Trophoblast cell (in vitro differentiated cells and primary cell): ENCODE measurements at regions not wholly inside any gene's neighbourhood (a gene's known extent, or its start where the extent isn't known, plus 50 kb on each side); places are given as distances from the start of the nearest gene placed in this dataset.

ENCODE experiments used
- DNase-seq, 2 donors: peaks; one replicate each; pipeline ENCODE4 v3.0.0-alpha.2; 2016
- H2AFZ ChIP-seq: 2 replicates; pipeline ENCODE4 v1.6.1; 2013; ENCODE audit warnings: low read length, moderate library complexity, mild to moderate bottlenecking; ENCODE audit not compliant: insufficient read depth, poor library complexity
- H2AK5ac ChIP-seq: 2 replicates; pipeline ENCODE4 v1.6.1; 2013; ENCODE audit warnings: mild to moderate bottlenecking, low read length
- H2BK120ac ChIP-seq: 2 replicates; pipeline ENCODE4 v1.6.1; 2013; ENCODE audit warnings: low read length, mild to moderate bottlenecking, moderate library complexity; ENCODE audit not compliant: insufficient read depth, poor library complexity
- H2BK12ac ChIP-seq: 2 replicates; pipeline ENCODE4 v1.6.1; 2013; ENCODE audit warnings: mild to moderate bottlenecking, low read length, moderate library complexity
- H2BK5ac ChIP-seq: 2 replicates; pipeline ENCODE4 v1.6.1; 2013; ENCODE audit warnings: low read length, low read depth, moderate library complexity, mild to moderate bottlenecking; ENCODE audit not compliant: poor library complexity
- H3K14ac ChIP-seq: 2 replicates; pipeline ENCODE4 v1.6.1; 2013; ENCODE audit warnings: mild to moderate bottlenecking, low read length
- H3K18ac ChIP-seq: 2 replicates; pipeline ENCODE4 v1.6.1; 2013; ENCODE audit warnings: mild to moderate bottlenecking, low read length
- H3K23ac ChIP-seq: 2 replicates; pipeline ENCODE4 v1.6.1; 2013; ENCODE audit warnings: low read length
- H3K27ac ChIP-seq: 2 replicates; pipeline ENCODE4 v1.5.1; 2013; ENCODE audit warnings: low read depth, mild to moderate bottlenecking, inconsistent platforms, low read length, moderate library complexity
- H3K27me3 ChIP-seq: 2 replicates; pipeline ENCODE4 v1.6.1; 2013; ENCODE audit warnings: inconsistent platforms, mild to moderate bottlenecking, low read length, moderate library complexity; ENCODE audit not compliant: insufficient read depth
- H3K36me3 ChIP-seq, 2 experiments: 1 replicate in 1 of 2; 2 replicates in 1 of 2; pipeline ENCODE4 v1.6.1; 2013; ENCODE audit warnings: low read length in 2 of 2, mild to moderate bottlenecking in 2 of 2, moderate library complexity in 1 of 2; ENCODE audit not compliant: insufficient read depth in 2 of 2, control insufficient read depth in 1 of 2
- H3K4ac ChIP-seq: 2 replicates; pipeline ENCODE4 v1.6.1; 2013; ENCODE audit warnings: low read depth, mild to moderate bottlenecking, low read length, moderate library complexity
- H3K4me1 ChIP-seq, 2 experiments: 1 replicate in 1 of 2; 2 replicates in 1 of 2; pipeline ENCODE4 v1.6.1; 2013; ENCODE audit warnings: low read length in 2 of 2, mild to moderate bottlenecking in 2 of 2, moderate library complexity in 1 of 2; ENCODE audit not compliant: insufficient read depth in 2 of 2, control insufficient read depth in 1 of 2
- H3K4me2 ChIP-seq: 2 replicates; pipeline ENCODE4 v1.6.1; 2013; ENCODE audit warnings: inconsistent platforms, mild to moderate bottlenecking, low read length, moderate library complexity
- H3K4me3 ChIP-seq: 2 replicates; pipeline ENCODE4 v1.5.1; 2013; ENCODE audit warnings: mild to moderate bottlenecking, low read depth, low read length, inconsistent platforms
- H3K79me1 ChIP-seq: one replicate; pipeline ENCODE4 v1.6.1; 2013; ENCODE audit warnings: low read length
- H3K79me2 ChIP-seq: 2 replicates; pipeline ENCODE4 v1.6.1; 2013; ENCODE audit warnings: low read length, mild to moderate bottlenecking; ENCODE audit not compliant: control insufficient read depth, insufficient read depth, poor library complexity
- H3K9ac ChIP-seq: 2 replicates; pipeline ENCODE4 v1.6.1; 2013; ENCODE audit warnings: mild to moderate bottlenecking, low read length
- H3K9me3 ChIP-seq: 2 replicates; pipeline ENCODE4 v1.6.1; 2013; ENCODE audit warnings: low read depth, mild to moderate bottlenecking, control low read depth, inconsistent platforms, low read length; ENCODE audit not compliant: insufficient read depth
- H4K12ac ChIP-seq: 2 replicates; pipeline ENCODE4 v1.6.1; 2013; ENCODE audit warnings: low read depth, mild to moderate bottlenecking, low read length, moderate library complexity
- H4K8ac ChIP-seq: 2 replicates; pipeline ENCODE4 v1.6.1; 2013; ENCODE audit warnings: low read depth, mild to moderate bottlenecking, low read length, moderate library complexity
- H4K91ac ChIP-seq: one replicate; pipeline ENCODE4 v1.6.1; 2013; ENCODE audit warnings: low read depth, mild to moderate bottlenecking, low read length, moderate library complexity
- WGBS: extraction: QIAGEN DNeasy Blood & Tissue Kit; methylation state at CpG from one replicate; pipeline ENCODE4 v1.1.7; 2013; ENCODE audit warnings: missing lambda C conversion rate; ENCODE audit not compliant: insufficient read length, insufficient coverage; ENCODE audit errors: extremely low coverage; 5-methylcytosine and 5-hydroxymethylcytosine counted together

DNA sequence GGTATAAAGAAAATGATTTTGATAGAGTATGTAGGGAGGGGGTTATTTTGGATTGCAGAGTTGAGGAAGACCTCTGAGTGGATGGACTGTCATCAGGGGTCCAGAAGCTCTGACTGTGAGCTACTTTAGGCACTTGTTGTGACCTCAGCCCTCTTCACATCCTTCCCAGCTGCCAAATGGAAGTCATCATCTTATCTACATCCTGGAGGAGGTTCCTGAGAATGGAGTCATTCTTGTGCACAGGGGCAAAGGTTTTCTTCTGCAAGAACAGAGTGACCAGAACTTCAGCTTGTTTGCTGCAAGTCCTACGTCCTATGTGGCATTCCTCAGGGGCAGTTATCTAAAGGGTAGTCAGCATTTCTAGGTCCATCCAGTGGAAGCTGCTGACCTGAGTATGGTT is 393.8 kb downstream of the AASDHPPT start:
- Histone ChIP-seq H3K9ac (no peak overlapping the region), H3K4ac (no peak overlapping the region), H3K14ac (no peak overlapping the region), H3K4me3 (no peak overlapping the region), H3K79me1 (peaks cover 2% of the 10 kb centered on the region), H3K27ac (no peak overlapping the region), H3K79me2 (no peaks in the 10 kb centered on the region), H2BK5ac (no peak overlapping the region), H3K23ac (no peak overlapping the region), H4K91ac (no peak overlapping the region), H3K4me2 (no peak overlapping the region), H2BK120ac (no peak overlapping the region), H4K12ac (no peak overlapping the region), H3K9me3 (no peaks in the 10 kb centered on the region), H3K27me3 (no peaks in the 10 kb centered on the region), H4K8ac (no peak overlapping the region), H2BK12ac (no peak overlapping the region), H3K4me1 (peaks cover 0 to 5% of the 10 kb centered on the region in 2 experiments), H3K18ac (no peak overlapping the region), H3K36me3 (no peaks in the 10 kb centered on the region), H2AK5ac (no peak overlapping the region), H2AFZ (no peak overlapping the region)
- WGBS = no CpG with 5 or more reads among the region's 1 CpG
- DNase-seq = no peak

DNA sequence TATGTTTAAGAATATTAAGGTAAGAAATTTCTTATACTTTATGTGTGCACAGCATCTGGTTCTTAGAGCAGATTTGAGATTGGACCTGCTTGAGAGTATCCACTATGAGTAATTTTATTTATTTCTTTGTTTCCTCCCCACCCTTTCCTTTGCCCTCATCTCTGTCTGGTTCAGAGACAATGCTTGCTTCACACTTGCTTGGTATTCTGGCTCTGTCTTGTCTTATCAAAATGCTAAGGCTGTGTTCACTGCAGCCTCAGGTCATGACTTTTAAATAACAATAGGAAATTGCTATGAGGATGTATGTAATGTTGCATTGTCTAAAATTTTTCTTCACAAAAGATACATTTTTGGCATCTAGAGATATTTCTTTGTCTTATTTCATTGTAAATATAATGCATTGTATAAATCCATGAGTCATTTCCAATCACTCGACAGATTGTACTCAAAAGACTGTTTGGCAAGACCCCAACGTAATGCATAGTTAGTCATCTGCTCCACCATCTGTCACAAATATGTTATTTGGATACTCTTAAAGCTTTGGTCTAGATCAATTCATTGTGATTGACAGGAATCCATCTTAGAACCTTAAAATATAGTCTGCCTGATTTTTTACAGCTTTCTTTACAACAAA is 395.7 kb downstream of the AASDHPPT start:
- Histone ChIP-seq H2BK5ac (no peak overlapping the region), H3K79me1 (peaks cover 2% of the 10 kb centered on the region), H3K9me3 (no peaks in the 10 kb centered on the region), H2AK5ac (no peak overlapping the region), H3K9ac (no peak overlapping the region), H3K27me3 (no peaks in the 10 kb centered on the region), H2AFZ (no peak overlapping the region), H2BK120ac (no peak overlapping the region), H4K91ac (no peak overlapping the region), H4K12ac (no peak overlapping the region), H3K4ac (no peak overlapping the region), H3K14ac (no peak overlapping the region), H3K27ac (no peak overlapping the region), H3K4me2 (no peak overlapping the region), H3K23ac (no peak overlapping the region), H3K36me3 (no peaks in the 10 kb centered on the region), H3K4me3 (no peak overlapping the region), H2BK12ac (no peak overlapping the region), H4K8ac (no peak overlapping the region), H3K18ac (no peak overlapping the region), H3K79me2 (no peaks in the 10 kb centered on the region), H3K4me1 (peaks cover 0 to 5% of the 10 kb centered on the region in 2 experiments)
- no peak for DNase-seq
- WGBS = no CpG with 5 or more reads among the region's 2 CpGs

DNA sequence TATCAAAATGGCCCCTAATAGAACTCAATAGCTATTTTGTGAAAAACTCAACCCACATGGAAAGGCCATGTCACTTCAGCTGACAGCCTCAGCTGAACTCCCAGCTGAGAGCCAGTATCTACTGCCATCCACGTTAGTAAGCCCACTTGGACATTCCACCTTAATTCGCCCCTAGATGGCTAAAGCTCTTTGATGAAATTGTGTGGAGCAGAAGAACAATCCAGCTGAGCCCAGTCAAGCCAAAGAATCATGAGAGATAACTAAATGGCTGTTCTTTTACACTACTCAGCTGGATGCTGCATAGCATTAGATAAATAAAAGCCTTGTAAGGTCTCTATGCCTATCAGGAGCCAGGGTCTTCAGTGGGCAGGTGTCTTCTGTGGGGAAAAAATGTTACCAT is 396.8 kb downstream of the AASDHPPT start:
- Histone ChIP-seq H3K36me3 (no peaks in the 10 kb centered on the region), H3K9ac (no peak overlapping the region), H2BK120ac (no peak overlapping the region), H3K14ac (no peak overlapping the region), H4K91ac (no peak overlapping the region), H4K12ac (no peak overlapping the region), H4K8ac (no peak overlapping the region), H3K27me3 (no peaks in the 10 kb centered on the region), H2BK12ac (no peak overlapping the region), H2AFZ (no peak overlapping the region), H3K9me3 (no peaks in the 10 kb centered on the region), H3K4me2 (no peak overlapping the region), H2AK5ac (no peak overlapping the region), H3K4me3 (no peak overlapping the region), H3K79me2 (no peaks in the 10 kb centered on the region), H3K27ac (no peak overlapping the region), H3K4me1 (peaks cover 0 to 5% of the 10 kb centered on the region in 2 experiments), H3K18ac (no peak overlapping the region), H2BK5ac (no peak overlapping the region), H3K79me1 (peaks cover 2% of the 10 kb centered on the region), H3K4ac (no peak overlapping the region), H3K23ac (no peak overlapping the region)
- no peak for DNase-seq
- WGBS = no CpG with 5 or more reads among the region's 2 CpGs

DNA sequence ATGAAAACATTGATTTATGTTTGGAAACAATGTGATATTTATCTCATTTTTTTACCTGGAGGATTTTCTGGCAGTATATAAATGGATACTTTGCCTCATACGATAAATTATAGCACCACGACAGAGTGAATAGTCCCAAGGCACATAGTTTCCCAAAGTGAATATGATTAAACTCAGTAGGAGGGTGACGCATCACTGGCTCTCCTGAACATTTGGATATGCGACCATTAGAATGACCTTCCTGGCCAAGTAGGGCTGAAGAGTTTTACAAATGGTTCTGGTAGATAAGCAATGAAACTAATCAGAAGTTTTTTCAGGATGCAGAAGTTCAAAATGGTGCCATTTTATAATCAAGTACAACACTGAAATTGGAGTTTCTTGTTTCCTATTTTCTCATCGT is 397.7 kb downstream of the AASDHPPT start:
- WGBS = no CpG with 5 or more reads among the region's 5 CpGs
- Histone ChIP-seq H3K4me3 (no peak overlapping the region), H3K18ac (no peak overlapping the region), H3K27me3 (no peaks in the 10 kb centered on the region), H3K4ac (no peak overlapping the region), H3K4me2 (no peak overlapping the region), H4K91ac (no peak overlapping the region), H3K79me1 (peaks cover 1% of the 10 kb centered on the region), H2AK5ac (no peak overlapping the region), H3K27ac (no peak overlapping the region), H2AFZ (no peak overlapping the region), H2BK12ac (no peak overlapping the region), H3K4me1 (peaks cover 0 to 5% of the 10 kb centered on the region in 2 experiments), H3K9ac (no peak overlapping the region), H4K12ac (no peak overlapping the region), H3K9me3 (no peaks in the 10 kb centered on the region), H3K79me2 (no peaks in the 10 kb centered on the region), H2BK120ac (no peak overlapping the region), H3K23ac (no peak overlapping the region), H3K36me3 (no peaks in the 10 kb centered on the region), H2BK5ac (no peak overlapping the region), H4K8ac (no peak overlapping the region), H3K14ac (no peak overlapping the region)
- no peak for DNase-seq
